Renal cortical epithelial cell (primary cell): ENCODE measurements at regions not wholly inside any gene's neighbourhood (a gene's known extent, or its start where the extent isn't known, plus 50 kb on each side); places are given as distances from the start of the nearest gene placed in this dataset.

Experiments used
- DNase-seq: peaks from one replicate; pipeline ENCODE4 v3.0.0-alpha.2; 2011; ENCODE audit warnings: low read depth

- no peak for DNase-seq
Observed at GRCh38 chr13:76516586-76516985, 369.6 kb downstream of the KCTD12 start.

- no peak for DNase-seq
Observed at GRCh38 chr13:76516013-76516412, 370.2 kb downstream of the KCTD12 start.

GRCh38 chr13:76512721-76513145 lies 373.5 kb downstream of the KCTD12 start:
- peak; percentile 13 for DNase-seq

GRCh38 chr13:76505437-76505836 lies 380.8 kb downstream of the KCTD12 start:
- DNase-seq, result no peak

DNA sequence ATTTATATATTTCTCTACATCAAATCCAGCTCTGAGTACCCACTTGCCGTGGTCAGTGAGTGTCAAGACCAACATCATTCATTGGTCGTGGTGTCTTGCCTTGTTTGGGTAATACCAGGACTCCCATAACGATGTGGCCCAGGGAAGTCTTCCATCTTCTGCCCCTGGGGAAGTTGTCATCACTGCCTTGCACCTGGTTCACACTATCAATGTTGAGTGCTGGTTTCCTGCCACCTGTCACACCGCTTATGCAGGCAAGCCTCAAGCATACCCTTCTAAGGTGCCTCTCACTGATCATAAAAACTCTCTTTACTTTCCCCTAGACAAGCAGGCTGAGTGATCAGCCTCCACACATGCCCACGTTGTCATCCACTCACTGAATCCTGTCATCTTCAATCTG lies 382.4 kb downstream of the KCTD12 start:
- no peak for DNase-seq

GRCh38 chr13:76503291-76503690 lies 382.9 kb downstream of the KCTD12 start:
- DNase-seq, result no peak

GRCh38 chr13:76500894-76501293 lies 385.3 kb downstream of the KCTD12 start:
- no peak for DNase-seq

DNA sequence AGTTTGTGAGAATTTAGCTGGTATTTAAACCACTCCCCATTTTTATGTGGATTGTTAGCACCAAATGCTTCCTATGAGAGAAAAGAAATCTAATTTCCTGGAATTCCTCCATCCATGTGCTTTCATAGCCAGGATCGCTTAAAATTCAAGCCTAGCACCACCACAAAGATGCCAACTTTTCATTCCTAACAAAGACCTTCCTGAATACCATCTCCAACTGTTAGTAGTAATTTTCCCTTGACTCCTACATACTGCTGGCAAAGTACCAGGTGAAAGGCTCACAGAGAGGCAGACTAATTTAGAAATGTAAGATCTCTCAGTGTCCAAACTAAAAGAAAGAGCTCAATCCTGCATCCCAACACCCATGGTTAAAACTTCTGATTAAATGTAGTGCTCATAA lies 386.3 kb downstream of the KCTD12 start:
- DNase-seq, result no peak

DNA sequence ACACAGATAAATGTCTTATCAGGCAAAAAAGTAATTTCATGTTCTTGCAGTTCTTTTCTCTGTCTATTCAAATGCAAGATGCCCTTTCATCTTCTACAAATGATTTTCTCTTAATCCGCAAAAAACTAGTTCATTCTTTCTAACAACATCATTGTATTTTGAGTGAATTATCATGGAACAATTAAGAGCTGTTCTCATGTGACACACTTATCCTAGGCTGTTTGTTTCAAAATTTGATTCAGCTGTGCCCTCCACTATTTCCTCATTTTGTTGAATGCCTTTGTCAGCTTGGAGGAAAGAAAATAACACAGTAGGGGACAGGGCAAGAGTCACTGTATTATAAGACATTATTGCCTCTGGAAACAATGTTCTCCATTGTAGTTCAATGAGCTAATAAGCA lies 396.9 kb downstream of the KCTD12 start:
- DNase-seq, result no peak

- DNase-seq, result no peak
Observed at GRCh38 chr13:76481738-76482137, 404.5 kb downstream of the KCTD12 start.

DNA sequence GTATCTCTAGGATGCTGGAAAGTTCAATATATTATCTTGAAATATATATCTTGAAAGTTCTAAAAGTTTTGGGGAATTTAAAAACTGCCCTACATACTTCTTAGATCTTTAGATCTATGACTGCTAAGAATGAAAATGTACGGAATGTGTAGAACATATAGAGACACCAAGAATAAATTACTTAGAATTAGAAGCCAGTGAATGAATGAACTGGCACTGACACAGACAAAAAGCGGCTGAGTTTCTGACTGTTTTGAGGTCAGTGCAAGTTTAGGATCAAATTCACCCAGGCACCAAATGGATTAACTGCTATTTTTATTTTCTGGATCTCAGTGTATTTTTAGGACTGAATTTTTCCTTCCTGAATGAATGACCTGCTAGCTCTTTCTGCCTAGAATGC lies 411.2 kb downstream of the KCTD12 start:
- DNase-seq, result no peak

DNA sequence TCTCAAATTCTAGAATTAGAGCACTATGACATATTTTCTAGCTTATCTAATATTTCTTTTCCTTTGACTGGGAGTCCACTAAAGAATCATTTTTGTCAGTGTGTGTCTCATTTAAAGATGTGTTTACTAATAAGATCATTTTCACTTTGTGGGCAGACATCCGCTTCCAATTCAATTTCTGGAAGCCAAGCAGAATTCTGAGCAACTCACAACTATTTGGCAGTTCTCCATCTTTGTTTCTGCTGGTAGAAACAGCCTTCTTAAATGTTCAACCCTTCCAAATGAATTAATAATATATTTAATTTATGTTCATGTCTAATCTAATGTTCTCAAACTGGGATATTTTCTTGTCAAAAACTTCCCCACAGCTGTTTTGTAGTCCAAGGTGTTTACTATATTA lies 411.8 kb downstream of the KCTD12 start:
- no peak for DNase-seq

DNA sequence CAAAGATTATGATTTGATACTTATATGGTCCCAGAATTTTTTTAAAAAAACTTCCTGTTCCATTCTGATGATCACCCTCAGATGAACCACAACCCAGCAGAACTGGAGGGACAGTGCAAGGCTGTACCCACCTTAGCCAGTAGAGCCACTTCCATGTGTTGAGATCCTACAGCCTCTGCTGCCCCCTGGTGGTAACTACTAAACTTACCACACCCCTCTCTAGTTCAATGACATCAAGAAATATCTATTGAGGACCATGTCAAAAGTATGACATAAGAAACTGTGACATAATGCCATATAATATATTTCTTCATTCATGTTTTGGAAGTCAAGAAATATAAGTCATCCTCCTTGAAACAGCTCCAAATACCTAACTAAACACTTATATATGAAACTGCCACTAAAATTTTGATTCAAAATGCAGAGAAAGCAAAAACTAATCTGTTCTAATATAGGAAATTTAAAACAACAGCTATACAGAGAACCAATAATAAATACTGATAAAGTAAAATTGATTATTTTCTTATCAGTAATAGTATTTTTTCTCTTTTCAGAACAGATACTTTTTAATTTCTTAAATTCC lies 412.6 kb downstream of the KCTD12 start:
- DNase-seq, result peak; percentile 67

DNA sequence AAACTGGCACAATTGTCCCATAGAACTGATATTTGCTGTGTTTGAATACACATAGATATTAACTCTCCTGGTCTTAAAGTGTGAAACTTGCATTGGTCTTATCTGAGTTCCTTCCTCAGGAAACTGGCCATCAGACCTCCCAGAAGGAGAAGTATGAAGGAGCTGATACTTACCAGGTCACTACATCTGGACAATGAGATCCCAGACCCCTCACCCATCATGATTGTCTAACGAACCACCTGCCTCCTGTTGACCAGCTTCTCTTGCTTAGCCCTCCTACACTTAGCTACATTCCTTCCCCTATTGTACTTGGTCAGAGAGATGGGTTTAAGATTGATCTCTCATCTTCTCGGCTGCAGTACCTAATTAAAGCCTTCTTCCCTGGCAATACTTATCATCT lies 413.3 kb downstream of the KCTD12 start:
- no peak for DNase-seq

DNA sequence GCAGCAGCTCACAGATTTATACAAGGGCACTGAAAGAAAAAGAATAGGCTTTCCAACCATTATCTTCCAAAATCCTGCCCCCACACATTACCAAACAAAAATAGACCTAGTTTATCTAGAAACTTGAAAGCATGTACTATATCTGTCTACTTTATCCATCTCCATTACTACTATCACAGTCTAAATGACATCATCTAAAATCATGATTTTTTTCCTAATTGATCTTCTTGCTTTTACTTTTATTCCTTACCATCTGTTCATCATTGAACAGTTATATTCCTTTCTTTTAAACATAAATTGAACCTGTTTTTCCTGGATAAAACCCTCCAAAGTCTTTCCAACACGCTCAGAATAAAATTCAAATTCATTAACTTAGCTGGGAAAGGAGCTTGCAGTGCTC lies 414.7 kb downstream of the KCTD12 start:
- no peak for DNase-seq

GRCh38 chr13:76470991-76471390 lies 415.2 kb downstream of the KCTD12 start:
- DNase-seq, result no peak

DNA sequence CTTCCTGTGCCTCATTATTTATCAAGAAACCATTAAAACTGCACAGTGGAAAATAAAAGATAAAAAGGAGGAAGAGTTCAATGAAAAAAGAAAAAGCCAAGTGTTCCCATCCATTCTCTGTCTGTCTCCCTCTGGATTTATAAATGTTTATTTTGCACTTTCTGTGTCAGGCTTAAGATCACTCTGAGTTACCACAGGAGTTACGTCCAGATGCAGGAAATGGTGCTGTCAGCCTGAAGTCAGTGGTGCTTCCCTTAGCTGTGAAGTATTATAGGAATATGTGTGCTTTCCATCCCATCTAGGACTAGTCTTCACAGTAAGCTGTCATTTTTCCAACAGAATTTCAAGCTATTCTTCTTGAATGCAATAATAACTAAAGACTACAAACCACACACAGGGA lies 420.2 kb downstream of the KCTD12 start:
- no peak for DNase-seq

GRCh38 chr13:76463314-76463713 lies 422.9 kb downstream of the KCTD12 start:
- DNase-seq, result no peak

- DNase-seq, result no peak
Observed at GRCh38 chr13:76461999-76462398, 424.2 kb downstream of the KCTD12 start.

DNA sequence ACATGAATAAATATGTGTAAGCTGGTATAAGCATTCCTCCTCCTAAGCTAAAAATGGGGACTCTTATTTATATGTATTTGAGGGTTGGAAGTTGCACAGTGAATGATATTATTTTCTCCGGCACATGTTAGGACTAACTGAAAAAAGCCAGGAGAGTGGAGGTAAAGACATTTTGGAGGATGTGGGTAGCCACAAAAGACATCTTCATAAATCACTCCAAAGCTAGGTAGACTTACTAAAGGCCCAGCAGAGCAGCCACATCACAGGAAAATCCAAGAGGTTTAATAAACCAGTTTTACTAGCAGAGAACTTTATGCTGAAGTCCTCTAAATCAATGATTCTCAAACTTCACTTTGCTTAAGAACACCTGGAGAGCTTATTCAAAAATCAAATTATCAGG lies 424.7 kb downstream of the KCTD12 start:
- no peak for DNase-seq

DNA sequence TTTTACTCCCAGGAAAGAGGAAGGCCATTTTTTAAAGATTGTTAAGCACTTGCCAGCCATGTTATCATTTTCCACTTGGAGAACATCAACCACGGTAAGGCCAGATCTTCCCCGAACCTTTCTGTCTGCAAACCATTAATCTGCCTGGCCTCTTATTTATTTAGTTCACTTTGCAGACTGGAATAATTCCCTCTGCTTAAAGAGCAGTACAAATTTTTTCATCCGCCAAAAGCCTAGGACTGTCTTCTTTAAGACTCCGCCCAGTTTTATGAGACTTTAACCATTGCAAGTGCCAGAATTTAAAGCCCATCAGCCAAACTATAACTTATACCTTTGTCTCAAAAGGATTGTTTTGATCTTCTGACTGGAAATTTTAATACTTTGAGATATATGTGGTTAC lies 426.3 kb downstream of the KCTD12 start:
- DNase-seq, result no peak

- peak; percentile 52 for DNase-seq
Observed at GRCh38 chr13:76455960-76456359, 430.2 kb downstream of the KCTD12 start.

GRCh38 chr13:76454991-76455390 lies 431.2 kb downstream of the KCTD12 start:
- DNase-seq, result no peak

GRCh38 chr13:76449716-76450115 lies 436.5 kb downstream of the KCTD12 start:
- DNase-seq, result no peak

- DNase-seq, result no peak
Observed at GRCh38 chr13:76446191-76446590, 440.0 kb downstream of the KCTD12 start.
